A549 (cell line): ENCODE measurements at regions not wholly inside any gene's neighbourhood (a gene's known extent, or its start where the extent isn't known, plus 50 kb on each side); places are given as distances from the start of the nearest gene placed in this dataset.

Source experiments
- ATAC-seq, 2 experiments: fragments of 200-7000 bp in 1 of 2; fragments of >200 bp in 1 of 2; cut with Nextera tagmentation in 1 of 2; cut with Tn5 transposase in 1 of 2; 3 replicates each; pipeline versions ENCODE4 v1.8.0 to v1.9.1; 2018 to 2020; ENCODE audit warnings: mild to moderate bottlenecking in 1 of 2, moderate library complexity in 1 of 2
- CTCF ChIA-PET: fragments of 300-600 bp; sonication (Branson Sonifier 250); formaldehyde crosslinking; extraction: SDS; loops from one replicate; lab custom pipeline; 2021; ENCODE audit warnings: antibody characterized with exemption, inconsistent platforms; lab: Yijun Ruan, JAX
- POLR2A ChIA-PET: fragments of 350-600 bp; formaldehyde crosslinking; extraction: SDS; loops from one replicate; lab custom pipeline; 2021; ENCODE audit warnings: antibody characterized with exemption, inconsistent platforms; lab: Yijun Ruan, JAX
- DNase-seq, 2 experiments: peaks; one replicate each; pipeline versions ENCODE4 v3.0.0 to v3.0.0-alpha.2; 2011 to 2016; ENCODE audit warnings: low read depth in 1 of 2, low spot score in 1 of 2
- FAIRE-seq: peaks from 2 replicates; lab custom pipeline; 2011; peaks lifted over from hg19 to GRCh38; lab: Jason Lieb, UNC
- H3K27ac ChIP-seq, 2 experiments: fragments of >200 bp; sonication (Bioruptor Twin); formaldehyde crosslinking; 3 replicates each; pipeline ENCODE4 v1.5.1; 2016 to 2017
- H3K4me1 ChIP-seq: fragments of >200 bp; sonication (Bioruptor Twin); formaldehyde crosslinking; 3 replicates; pipeline ENCODE4 v1.6.1; 2016
- H3K4me2 ChIP-seq: fragments of >200 bp; sonication (Bioruptor Twin); formaldehyde crosslinking; 3 replicates; pipeline ENCODE4 v1.6.1; 2016
- H3K4me3 ChIP-seq: fragments of >200 bp; sonication (Bioruptor Twin); formaldehyde crosslinking; 3 replicates; pipeline ENCODE4 v1.5.1; 2016
- H3K9me3 ChIP-seq: fragments of >200 bp; sonication (Bioruptor Twin); formaldehyde crosslinking; 3 replicates; pipeline ENCODE4 v1.6.1; 2016
- CBX2 ChIP-seq: fragments of 200-600 bp; sonication (generic); IDR thresholded peaks from 2 replicates; pipeline ENCODE4 v1.6.1; 2016; ENCODE audit warnings: low read depth, mild to moderate bottlenecking, borderline replicate concordance
- CEBPB ChIP-seq, 2 experiments: fragments of >200 bp in 1 of 2; sonication (Bioruptor Twin) in 1 of 2; formaldehyde crosslinking in 1 of 2; IDR thresholded peaks; 2 replicates each; pipeline ENCODE4 v1.6.1; 2012 to 2016
- EHMT2 ChIP-seq: fragments of 200-600 bp; sonication (generic); IDR thresholded peaks from 2 replicates; pipeline ENCODE4 v1.6.1; 2016; ENCODE audit warnings: antibody characterized with exemption, low read depth, mild to moderate bottlenecking, moderate library complexity
- ESRRA ChIP-seq: fragments of 150-350 bp; IDR thresholded peaks from 2 replicates; pipeline ENCODE4 v1.6.1; 2014; ENCODE audit warnings: mild to moderate bottlenecking, low read length, borderline replicate concordance
- FOSB ChIP-seq: fragments of 250-450 bp; sonication (Bioruptor Pico); IDR thresholded peaks from 2 replicates; pipeline ENCODE4 v1.5.0; 2020; ENCODE audit warnings: mild to moderate bottlenecking, moderate library complexity
- FOXS1 ChIP-seq: fragments of 250-450 bp; sonication (Bioruptor Pico); IDR thresholded peaks from 2 replicates; pipeline ENCODE4 v1.5.0; 2020; ENCODE audit warnings: mild to moderate bottlenecking, moderate library complexity
- GATA3 ChIP-seq: IDR thresholded peaks from 2 replicates; pipeline ENCODE4 v1.6.1; 2012; ENCODE audit warnings: borderline replicate concordance
- HDAC2 ChIP-seq: fragments of 200-600 bp; sonication (generic); IDR thresholded peaks from 2 replicates; pipeline ENCODE4 v1.6.1; 2016
- HEYL ChIP-seq: fragments of 250-450 bp; sonication (Bioruptor Pico); IDR thresholded peaks from 2 replicates; pipeline ENCODE4 v1.8.0; 2021; ENCODE audit warnings: mild to moderate bottlenecking, moderate library complexity
- HOXA7 ChIP-seq: fragments of 250-450 bp; sonication (Bioruptor Pico); IDR thresholded peaks from 2 replicates; pipeline ENCODE4 v1.5.0; 2020; ENCODE audit warnings: mild to moderate bottlenecking, moderate library complexity
- KDM1A ChIP-seq: fragments of 200-600 bp; sonication (generic); IDR thresholded peaks from 2 replicates; pipeline ENCODE4 v1.6.1; 2016; ENCODE audit warnings: low read depth, mild to moderate bottlenecking
- MAFK ChIP-seq: fragments of 450-650 bp; IDR thresholded peaks from 2 replicates; pipeline ENCODE4 v1.6.1; 2014; ENCODE audit not compliant: partially characterized antibody
- MAZ ChIP-seq: fragments of 150-350 bp; IDR thresholded peaks from 2 replicates; pipeline ENCODE4 v1.6.1; 2014; ENCODE audit warnings: antibody characterized with exemption, low read depth, low read length, borderline replicate concordance
- NPAS2 ChIP-seq: fragments of 250-450 bp; sonication (Bioruptor Pico); IDR thresholded peaks from 2 replicates; pipeline ENCODE4 v1.8.0; 2022; ENCODE audit warnings: mild to moderate bottlenecking, moderate library complexity, borderline replicate concordance
- PHF8 ChIP-seq: fragments of 200-600 bp; sonication (generic); IDR thresholded peaks from 2 replicates; pipeline ENCODE4 v1.6.1; 2016; ENCODE audit warnings: low read depth, mild to moderate bottlenecking, antibody characterized with exemption, moderate library complexity, borderline replicate concordance
- POLR2A ChIP-seq: IDR thresholded peaks from 2 replicates; pipeline ENCODE4 v1.6.1; 2012; ENCODE audit warnings: mild to moderate bottlenecking, low read length
- RNF2 ChIP-seq: fragments of 200-600 bp; sonication (generic); IDR thresholded peaks from 2 replicates; pipeline ENCODE4 v1.6.1; 2016; ENCODE audit warnings: low read depth, mild to moderate bottlenecking, antibody characterized with exemption, moderate library complexity, borderline replicate concordance
- SMC3 ChIP-seq: fragments of >200 bp; sonication (Bioruptor Twin); formaldehyde crosslinking; IDR thresholded peaks from 3 replicates; pipeline ENCODE4 v1.6.1; 2018; ENCODE audit warnings: inconsistent platforms
- ZC3H11A ChIP-seq: fragments of 450-650 bp; IDR thresholded peaks from 2 replicates; pipeline ENCODE4 v1.6.1; 2014; ENCODE audit warnings: antibody characterized with exemption, mild to moderate bottlenecking
- ZNF302 ChIP-seq: fragments of 250-450 bp; sonication (Bioruptor Pico); IDR thresholded peaks from 2 replicates; pipeline ENCODE4 v1.9.0; 2021; ENCODE audit warnings: inconsistent platforms, mild to moderate bottlenecking, moderate library complexity
- ZSCAN20 ChIP-seq: fragments of 250-450 bp; sonication (Bioruptor Pico); IDR thresholded peaks from 2 replicates; pipeline ENCODE4 v1.8.0; 2022; ENCODE audit warnings: mild to moderate bottlenecking, moderate library complexity
- WGBS: methylation state at CpG from one replicate; pipeline ENCODE4 v1.1.6; 2017; ENCODE audit errors: missing lambda C conversion rate; 5-methylcytosine and 5-hydroxymethylcytosine counted together
- TF ChIP-seq, protein P1 (sequence below): fragments of 200-600 bp; sonication (generic); IDR thresholded peaks from 2 replicates; pipeline ENCODE4 v1.6.1; 2016; ENCODE audit warnings: antibody characterized with exemption, mild to moderate bottlenecking, moderate library complexity
- TF ChIP-seq, protein P2 (sequence below): IDR thresholded peaks from 2 replicates; pipeline ENCODE4 v1.6.1; 2012
- TF ChIP-seq, protein P3 (sequence below): IDR thresholded peaks from 2 replicates; pipeline ENCODE4 v1.6.1; 2012; ENCODE audit warnings: low read depth, borderline replicate concordance
- TF ChIP-seq, protein P4 (sequence below): fragments of >200 bp; sonication (Bioruptor Twin); formaldehyde crosslinking; IDR thresholded peaks from 3 replicates; pipeline ENCODE4 v1.5.1; 2016
- TF ChIP-seq, protein P5 (sequence below): fragments of >200 bp; sonication (Bioruptor Twin); formaldehyde crosslinking; IDR thresholded peaks from 2 replicates; pipeline ENCODE4 v1.6.1; 2016

DNA sequence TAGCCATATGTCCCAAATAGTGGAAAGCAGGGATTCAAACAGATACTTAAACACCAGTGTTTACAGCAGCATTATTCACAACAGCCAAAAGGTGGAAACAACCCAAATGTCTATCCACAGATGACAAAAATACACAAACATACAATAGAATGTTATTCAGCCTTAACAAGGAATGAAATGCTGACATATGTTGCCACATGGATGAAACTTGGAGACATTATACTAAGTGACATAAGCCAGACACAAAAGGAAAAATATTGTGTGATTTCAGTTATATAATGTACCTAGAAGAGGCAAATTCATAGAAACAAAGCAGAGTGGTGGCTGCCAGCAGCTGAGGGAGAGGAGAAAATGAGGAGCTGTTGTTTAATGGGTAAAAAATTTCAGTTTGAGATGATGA, 533.9 kb upstream of the FZD8 start:
- FAIRE-seq, result no peak
- DNase-seq, result no peak
- ChIA-PET POLR2A (no interaction called here), CTCF (no interaction called here)
- TF ChIP-seq FOSB (CRISPR knock-in tag), result no peak
- TF ChIP-seq ZNF302 (CRISPR knock-in tag), result no peak
- TF ChIP-seq NPAS2 (CRISPR knock-in tag), result no peak
- TF ChIP-seq MAZ, result no peak
- TF ChIP-seq, protein P1, sequence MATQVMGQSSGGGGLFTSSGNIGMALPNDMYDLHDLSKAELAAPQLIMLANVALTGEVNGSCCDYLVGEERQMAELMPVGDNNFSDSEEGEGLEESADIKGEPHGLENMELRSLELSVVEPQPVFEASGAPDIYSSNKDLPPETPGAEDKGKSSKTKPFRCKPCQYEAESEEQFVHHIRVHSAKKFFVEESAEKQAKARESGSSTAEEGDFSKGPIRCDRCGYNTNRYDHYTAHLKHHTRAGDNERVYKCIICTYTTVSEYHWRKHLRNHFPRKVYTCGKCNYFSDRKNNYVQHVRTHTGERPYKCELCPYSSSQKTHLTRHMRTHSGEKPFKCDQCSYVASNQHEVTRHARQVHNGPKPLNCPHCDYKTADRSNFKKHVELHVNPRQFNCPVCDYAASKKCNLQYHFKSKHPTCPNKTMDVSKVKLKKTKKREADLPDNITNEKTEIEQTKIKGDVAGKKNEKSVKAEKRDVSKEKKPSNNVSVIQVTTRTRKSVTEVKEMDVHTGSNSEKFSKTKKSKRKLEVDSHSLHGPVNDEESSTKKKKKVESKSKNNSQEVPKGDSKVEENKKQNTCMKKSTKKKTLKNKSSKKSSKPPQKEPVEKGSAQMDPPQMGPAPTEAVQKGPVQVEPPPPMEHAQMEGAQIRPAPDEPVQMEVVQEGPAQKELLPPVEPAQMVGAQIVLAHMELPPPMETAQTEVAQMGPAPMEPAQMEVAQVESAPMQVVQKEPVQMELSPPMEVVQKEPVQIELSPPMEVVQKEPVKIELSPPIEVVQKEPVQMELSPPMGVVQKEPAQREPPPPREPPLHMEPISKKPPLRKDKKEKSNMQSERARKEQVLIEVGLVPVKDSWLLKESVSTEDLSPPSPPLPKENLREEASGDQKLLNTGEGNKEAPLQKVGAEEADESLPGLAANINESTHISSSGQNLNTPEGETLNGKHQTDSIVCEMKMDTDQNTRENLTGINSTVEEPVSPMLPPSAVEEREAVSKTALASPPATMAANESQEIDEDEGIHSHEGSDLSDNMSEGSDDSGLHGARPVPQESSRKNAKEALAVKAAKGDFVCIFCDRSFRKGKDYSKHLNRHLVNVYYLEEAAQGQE, result no peak
- TF ChIP-seq, protein P2, sequence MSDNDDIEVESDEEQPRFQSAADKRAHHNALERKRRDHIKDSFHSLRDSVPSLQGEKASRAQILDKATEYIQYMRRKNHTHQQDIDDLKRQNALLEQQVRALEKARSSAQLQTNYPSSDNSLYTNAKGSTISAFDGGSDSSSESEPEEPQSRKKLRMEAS, result no peak
- Histone ChIP-seq H3K4me2 (no peak overlapping the region), H3K4me1 (peaks cover 19% of the 10 kb centered on the region), H3K9me3 (peaks cover 12% of the 10 kb centered on the region; the same call in 2 of the 3 replicates), H3K4me3 (no peak overlapping the region), H3K27ac (no peak overlapping the region)
- ATAC-seq, result no peak

DNA sequence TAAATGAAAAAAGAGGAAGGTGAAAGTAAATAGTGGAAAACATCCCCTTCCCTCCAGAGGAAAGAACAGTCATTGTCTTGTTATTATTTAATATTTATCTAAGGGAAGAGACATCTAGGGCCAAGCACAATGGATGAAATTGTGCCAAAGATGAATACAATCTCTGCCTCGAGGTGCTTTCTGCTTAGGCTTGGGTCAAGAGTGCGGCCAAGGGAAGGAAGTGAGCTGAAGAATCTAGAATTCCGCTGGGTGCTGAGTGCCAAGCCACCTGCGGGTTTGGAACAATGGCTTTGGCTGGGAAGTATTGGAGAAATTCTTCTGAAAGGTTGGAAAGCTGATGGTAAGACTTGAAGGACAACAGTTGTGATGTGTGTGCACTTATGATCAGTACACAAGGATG, 531.3 kb upstream of the FZD8 start:
- peaks cover 17% of the 10 kb centered on the region for H3K4me1 ChIP-seq
- no peak for FAIRE-seq
- 13% methylated on average over 4 of the region's 4 CpGs for WGBS
- ChIA-PET CTCF (no interaction called here), POLR2A (no interaction called here)
- peaks cover 8% of the 10 kb centered on the region; the same call in 2 of the 3 replicates for H3K9me3 ChIP-seq
- H3K27ac ChIP-seq, result peak overlapping the region; percentile 57 to 71; a peak in 4 of 6 replicates
- peak in 1 of 2 experiments; percentile 51 for DNase-seq
- TF ChIP-seq POLR2A, result no peak
- no peak for TF ChIP-seq ZC3H11A
- TF ChIP-seq HEYL (CRISPR knock-in tag), result no peak
- TF ChIP-seq, protein P3, sequence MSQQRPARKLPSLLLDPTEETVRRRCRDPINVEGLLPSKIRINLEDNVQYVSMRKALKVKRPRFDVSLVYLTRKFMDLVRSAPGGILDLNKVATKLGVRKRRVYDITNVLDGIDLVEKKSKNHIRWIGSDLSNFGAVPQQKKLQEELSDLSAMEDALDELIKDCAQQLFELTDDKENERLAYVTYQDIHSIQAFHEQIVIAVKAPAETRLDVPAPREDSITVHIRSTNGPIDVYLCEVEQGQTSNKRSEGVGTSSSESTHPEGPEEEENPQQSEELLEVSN, result no peak
- TF ChIP-seq CEBPB (IDR thresholded peaks at IDR 0.05), result no peak
- no peak for TF ChIP-seq SMC3
- peak; percentile 22; the same call in 1 of the 2 replicates for TF ChIP-seq GATA3
- TF ChIP-seq HDAC2, result no peak
- no peak overlapping the region for H3K4me3 ChIP-seq
- H3K4me2 ChIP-seq, result peak overlapping the region; percentile 60
- peak in 1 of 2 experiments; percentile 35; a peak in 1 of 6 replicates for ATAC-seq

DNA sequence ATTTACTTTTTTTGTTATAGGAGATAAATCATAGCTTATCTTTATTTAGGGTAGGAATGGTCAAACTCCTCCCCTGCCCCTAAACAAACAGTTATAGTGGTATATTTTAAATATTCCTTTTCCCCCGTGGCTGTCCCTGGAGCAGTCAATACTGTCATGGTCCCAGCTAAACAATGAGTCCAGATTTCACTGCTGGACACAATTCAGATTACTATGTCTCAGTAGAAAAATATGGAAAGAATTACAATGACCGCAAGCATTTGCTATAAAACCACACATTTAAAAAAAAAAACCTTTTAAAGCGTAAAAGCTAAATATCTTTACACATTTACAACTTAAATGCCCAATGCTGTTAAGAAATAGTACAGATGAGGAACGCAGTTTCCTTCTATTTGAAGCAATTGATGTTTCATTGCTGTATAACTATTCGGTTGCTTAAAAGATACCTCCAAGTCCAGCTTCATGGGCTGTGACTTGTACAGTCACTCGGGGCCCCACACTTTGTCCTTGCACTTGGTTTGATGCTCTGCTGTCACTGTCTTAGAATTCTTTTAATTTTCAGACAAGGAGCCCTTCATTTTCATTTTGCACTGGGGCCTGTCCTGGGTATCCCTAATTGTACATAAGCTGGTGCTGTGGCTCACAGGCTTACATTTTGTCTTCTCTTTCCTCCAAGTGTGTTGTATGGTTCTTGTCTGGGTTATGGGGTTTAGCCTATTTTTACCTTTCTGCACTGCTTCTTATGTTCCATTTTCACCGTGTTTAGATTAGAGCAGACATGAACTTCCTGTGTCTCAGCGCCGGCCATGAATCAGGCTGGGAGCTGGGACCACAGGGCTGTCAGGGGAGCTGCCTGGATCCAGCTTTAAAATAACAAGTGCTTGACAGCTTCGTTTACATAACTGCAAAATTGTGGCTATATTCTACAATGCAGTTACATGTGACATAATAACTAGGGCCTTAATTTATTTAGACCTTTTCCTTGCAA, 530.2 kb upstream of the FZD8 start:
- ChIA-PET CTCF (interaction anchor here (0.7 to 1.1 kb wide), 2 partner anchors 8 to 537 kb away, joined by 3 to 4 read pairs; no protein-coding TSS in a partner anchor), POLR2A (no interaction called here)
- no peak for DNase-seq
- H3K4me3 ChIP-seq, result no peak overlapping the region
- H3K4me1 ChIP-seq, result peaks cover 17% of the 10 kb centered on the region
- no peak for FAIRE-seq
- ATAC-seq, result peak in 1 of 2 experiments; percentile 48; a peak in 2 of 6 replicates
- H3K4me2 ChIP-seq, result peak overlapping the region; percentile 60
- WGBS, result 18% methylated on average over 10 of the region's 10 CpGs
- peaks cover 6% of the 10 kb centered on the region; the same call in 2 of the 3 replicates for H3K9me3 ChIP-seq
- peak overlapping the region; percentile 71 to 77 for H3K27ac ChIP-seq
- TF ChIP-seq ZSCAN20 (CRISPR knock-in tag), result no peak
- TF ChIP-seq HOXA7, result no peak
- no peak for TF ChIP-seq CBX2
- TF ChIP-seq RNF2, result no peak
- no peak for TF ChIP-seq PHF8
- TF ChIP-seq EHMT2, result no peak
- TF ChIP-seq FOXS1 (CRISPR knock-in tag), result no peak
- TF ChIP-seq, protein P4, sequence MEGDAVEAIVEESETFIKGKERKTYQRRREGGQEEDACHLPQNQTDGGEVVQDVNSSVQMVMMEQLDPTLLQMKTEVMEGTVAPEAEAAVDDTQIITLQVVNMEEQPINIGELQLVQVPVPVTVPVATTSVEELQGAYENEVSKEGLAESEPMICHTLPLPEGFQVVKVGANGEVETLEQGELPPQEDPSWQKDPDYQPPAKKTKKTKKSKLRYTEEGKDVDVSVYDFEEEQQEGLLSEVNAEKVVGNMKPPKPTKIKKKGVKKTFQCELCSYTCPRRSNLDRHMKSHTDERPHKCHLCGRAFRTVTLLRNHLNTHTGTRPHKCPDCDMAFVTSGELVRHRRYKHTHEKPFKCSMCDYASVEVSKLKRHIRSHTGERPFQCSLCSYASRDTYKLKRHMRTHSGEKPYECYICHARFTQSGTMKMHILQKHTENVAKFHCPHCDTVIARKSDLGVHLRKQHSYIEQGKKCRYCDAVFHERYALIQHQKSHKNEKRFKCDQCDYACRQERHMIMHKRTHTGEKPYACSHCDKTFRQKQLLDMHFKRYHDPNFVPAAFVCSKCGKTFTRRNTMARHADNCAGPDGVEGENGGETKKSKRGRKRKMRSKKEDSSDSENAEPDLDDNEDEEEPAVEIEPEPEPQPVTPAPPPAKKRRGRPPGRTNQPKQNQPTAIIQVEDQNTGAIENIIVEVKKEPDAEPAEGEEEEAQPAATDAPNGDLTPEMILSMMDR, result no peak
- no peak for TF ChIP-seq MAFK
- TF ChIP-seq, protein P5, sequence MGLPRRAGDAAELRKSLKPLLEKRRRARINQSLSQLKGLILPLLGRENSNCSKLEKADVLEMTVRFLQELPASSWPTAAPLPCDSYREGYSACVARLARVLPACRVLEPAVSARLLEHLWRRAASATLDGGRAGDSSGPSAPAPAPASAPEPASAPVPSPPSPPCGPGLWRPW, result no peak
- no peak for TF ChIP-seq KDM1A
- TF ChIP-seq ESRRA, result no peak
- no peak for TF ChIP-seq FOSB (CRISPR knock-in tag)
- no peak for TF ChIP-seq HEYL (CRISPR knock-in tag)
- no peak for TF ChIP-seq MAZ
- TF ChIP-seq, protein P3, result no peak
